Left cardiac atrium (tissue), 4 donors: ENCODE measurements at regions not wholly inside any gene's neighbourhood (a gene's known extent, or its start where the extent isn't known, plus 50 kb on each side); places are given as distances from the start of the nearest gene placed in this dataset.
"Not testable (repeated sequence)": the region's sequence is repeated elsewhere in the genome, so short reads cannot be mapped to it uniquely, and the experiment has no call there.

Experiments
- ATAC-seq, 2 donors: fragments of 200-7000 bp; cut with Tn5 transposase; one replicate each; pipeline ENCODE4 v1.9.1; 2020; ENCODE audit warnings: mild to moderate bottlenecking in 2 of 2, moderate library complexity in 2 of 2
- DNase-seq: peaks from one replicate; pipeline ENCODE4 v3.0.0-alpha.2; 2020
- intact Hi-C, 2 donors: fragments of 100-400 bp; cut with DNase I; formaldehyde crosslinking; loops; one replicate each; pipeline versions ENCODE4 v1.14.1 to v1.15.1; 2022 to 2023
- donor health status: DM: no; HTN: yes; CAD: no.
- donor health status: DM: no; HTN: yes; CAD: no; lungs with severe emphysema.
- donor health status: DM: yes; HTN: yes; CAD: no.
- donor health status: Dilated cardiomyopathy.

- ATAC-seq (no peak), DNase-seq (no peak)
- intact Hi-C loops = no loop called here
Measured at GRCh38 chr5:104891596-104891995, 1329.0 kb upstream of the NUDT12 start.

- DNase-seq (no peak), ATAC-seq (no peak)
- intact Hi-C loops = no loop called here
Measured at GRCh38 chr5:104890767-104891166, 1328.2 kb upstream of the NUDT12 start.

- ATAC-seq (no peak), DNase-seq (no peak)
- intact Hi-C loops = no loop called here
Measured at GRCh38 chr5:104859437-104859836, 1296.8 kb upstream of the NUDT12 start.

- DNase-seq, intact Hi-C loops, ATAC-seq: not testable (repeated sequence)
Measured at GRCh38 chr5:104852099-104852498, 1289.5 kb upstream of the NUDT12 start.

- no peak for DNase-seq
- no peak for ATAC-seq
- intact Hi-C loops = no loop called here
Measured at GRCh38 chr5:104845541-104845940, 1283.0 kb upstream of the NUDT12 start.

GRCh38 chr5:104843822-104844221 lies 1281.2 kb upstream of the NUDT12 start:
- DNase-seq = no peak
- no peak for ATAC-seq
- intact Hi-C loops = no loop called here

GRCh38 chr5:104840284-104840683 lies 1277.7 kb upstream of the NUDT12 start:
- DNase-seq (no peak), ATAC-seq (no peak)
- intact Hi-C loops = no loop called here

- ATAC-seq = not testable (repeated sequence)
Measured at GRCh38 chr5:104831515-104831914, 1268.9 kb upstream of the NUDT12 start.

GRCh38 chr5:104821606-104822005 lies 1259.0 kb upstream of the NUDT12 start:
- intact Hi-C loops = no loop called here

More at GRCh38 chr5:104831515-104831914, 1268.9 kb upstream of the NUDT12 start:
- DNase-seq, intact Hi-C loops: not testable (repeated sequence)

GRCh38 chr5:104817127-104817526 lies 1254.5 kb upstream of the NUDT12 start:
- no peak for DNase-seq
- intact Hi-C loops = no loop called here
- ATAC-seq = no peak

More at GRCh38 chr5:104821606-104822005, 1259.0 kb upstream of the NUDT12 start:
- ATAC-seq = no peak
- DNase-seq = no peak

- intact Hi-C loops = no loop called here
- ATAC-seq (no peak), DNase-seq (no peak)
Measured at GRCh38 chr5:104815212-104815611, 1252.6 kb upstream of the NUDT12 start.

- DNase-seq = no peak
- no peak for ATAC-seq
- intact Hi-C loops = no loop called here
Measured at GRCh38 chr5:104800440-104801048, 1238.0 kb upstream of the NUDT12 start.

- DNase-seq (no peak), ATAC-seq (no peak)
- intact Hi-C loops = no loop called here
Measured at GRCh38 chr5:104793755-104794080, 1231.1 kb upstream of the NUDT12 start.

GRCh38 chr5:104793031-104793754 lies 1230.6 kb upstream of the NUDT12 start:
- no peak for ATAC-seq
- intact Hi-C loops = no loop called here

GRCh38 chr5:104789366-104789765 lies 1226.8 kb upstream of the NUDT12 start:
- DNase-seq = no peak
- no peak for ATAC-seq
- intact Hi-C loops = no loop called here

More at GRCh38 chr5:104793031-104793754, 1230.6 kb upstream of the NUDT12 start:
- DNase-seq = no peak

GRCh38 chr5:104785097-104785496 lies 1222.5 kb upstream of the NUDT12 start:
- DNase-seq (no peak), ATAC-seq (no peak)
- intact Hi-C loops = no loop called here

- DNase-seq (no peak), ATAC-seq (no peak)
- intact Hi-C loops = no loop called here
Measured at GRCh38 chr5:104774372-104774771, 1211.8 kb upstream of the NUDT12 start.

- no peak for DNase-seq
- intact Hi-C loops = no loop called here
- no peak for ATAC-seq
Measured at GRCh38 chr5:104764197-104764596, 1201.6 kb upstream of the NUDT12 start.

GRCh38 chr5:104763216-104763615 lies 1200.6 kb upstream of the NUDT12 start:
- intact Hi-C loops = no loop called here
- ATAC-seq = no peak
- DNase-seq = no peak

- ATAC-seq = no peak
- intact Hi-C loops = no loop called here
- no peak for DNase-seq
Measured at GRCh38 chr5:104757915-104758314, 1195.3 kb upstream of the NUDT12 start.

- intact Hi-C loops = no loop called here
- DNase-seq (no peak), ATAC-seq (no peak)
Measured at GRCh38 chr5:104755806-104756205, 1193.2 kb upstream of the NUDT12 start.
